Heart right ventricle (tissue), 16 donors: ENCODE measurements at regions not wholly inside any gene's neighbourhood (a gene's known extent, or its start where the extent isn't known, plus 50 kb on each side); places are given as distances from the start of the nearest gene placed in this dataset.

Experiments
- ATAC-seq, 8 donors: fragments of 200-7000 bp; cut with Tn5 transposase; one replicate each; pipeline ENCODE4 v1.9.1; 2020; ENCODE audit warnings: mild to moderate bottlenecking in 8 of 8, moderate library complexity in 8 of 8, moderate number of reproducible peaks in 1 of 8
- DNase-seq, 2 donors: peaks; one replicate each; pipeline ENCODE4 v3.0.0-alpha.2; 2020
- H3K27ac ChIP-seq, 10 donors: fragments of 200-600 bp; sonication (generic) in 2 of 10; one replicate each; pipeline versions ENCODE4 v1.5.0 to v1.8.0; 2020 to 2022; ENCODE audit warnings: mild to moderate bottlenecking in 3 of 10
- H3K27me3 ChIP-seq, 7 donors: fragments of 200-600 bp; one replicate each; pipeline ENCODE4 v1.8.0; 2021 to 2022; ENCODE audit warnings: mild to moderate bottlenecking in 2 of 7
- H3K36me3 ChIP-seq, 9 donors: fragments of 200-600 bp; sonication (generic) in 1 of 9; one replicate each; pipeline versions ENCODE4 v1.5.0 to v1.8.0; 2020 to 2022; ENCODE audit warnings: mild to moderate bottlenecking in 2 of 9
- H3K4me1 ChIP-seq, 9 donors: fragments of 200-600 bp; sonication (generic) in 1 of 9; one replicate each; pipeline versions ENCODE4 v1.5.0 to v1.8.0; 2020 to 2022; ENCODE audit warnings: mild to moderate bottlenecking in 4 of 9
- H3K4me3 ChIP-seq, 10 donors: fragments of 200-600 bp; sonication (generic) in 2 of 10; one replicate each; pipeline versions ENCODE4 v1.5.0 to v1.8.0; 2020 to 2022; ENCODE audit warnings: mild to moderate bottlenecking in 7 of 10, moderate library complexity in 2 of 10
- H3K9me3 ChIP-seq, 11 donors: fragments of 200-600 bp in 10 of 11; sonication (generic) in 2 of 11; one replicate each; pipeline versions ENCODE4 v1.5.0 to v1.8.0; 2013 to 2022; ENCODE audit warnings: mild to moderate bottlenecking in 2 of 11, control low read depth in 1 of 11, moderate library complexity in 1 of 11
- WGBS, 2 donors: extraction: QIAGEN DNeasy Blood & Tissue Kit; methylation state at CpG; one replicate each; pipeline ENCODE4 v1.1.7; 2013; ENCODE audit warnings: inconsistent platforms in 1 of 2; 5-methylcytosine and 5-hydroxymethylcytosine counted together
- intact Hi-C, 10 donors: fragments of 100-400 bp; cut with DNase I; formaldehyde crosslinking; loops; one replicate each; pipeline versions ENCODE4 v1.11.1 to v1.14.2; 2022
- TF ChIP-seq, protein P1 (sequence below), 9 donors: fragments of 200-600 bp; sonication (generic) in 2 of 9; IDR thresholded peaks; one replicate each; pipeline versions ENCODE4 v1.5.0 to v1.8.0; 2021 to 2022; ENCODE audit warnings: antibody characterized with exemption in 9 of 9, mild to moderate bottlenecking in 5 of 9, moderate library complexity in 1 of 9
- donor health status: Arrhythmogenic right ventricular cardiomyopathy.
- donor health status: ischemic (EF 13 %, LVEDD 7.1; RV severe dilation, severe dysfunction).
- donor health status: healthy with polysubstance abuse.
- donor health status: DM: no; HTN: yes; CAD: no.
- donor health status: DM: no; HTN: no; CAD: no.
- donor health status: ischemic (EF 25% LVEDD 6.9; RV normal size, moderate dysfunction).
- donor health status: ischemic (EF 25% LVEDD 5.7; RV mildly dilated, moderate dysfunction).
- donor health status: healthy.
- donor health status: DM: yes; HTN: yes; CAD: no.
- donor health status: Ischemic cardiomyopathy.
- donor health status: ischemic (EF 35%, LVEDD 5.7; RV mildly dilated, moderate dysfunction).
- donor health status: nonischemic (EF 11% LVEDD 7.7; RV severe dilation, severe dysfunction).
- donor health status: DM: yes; HTN: yes; CAD: no.
- donor health status: PGD.
- donor health status: ischemic (EF 29% LVEDD 5.4; RV normal size, mild dysfunction).
- donor health status: nonischemic (EF 23%, LVEDD 6.1; RV moderate dilation, normal function).

DNA sequence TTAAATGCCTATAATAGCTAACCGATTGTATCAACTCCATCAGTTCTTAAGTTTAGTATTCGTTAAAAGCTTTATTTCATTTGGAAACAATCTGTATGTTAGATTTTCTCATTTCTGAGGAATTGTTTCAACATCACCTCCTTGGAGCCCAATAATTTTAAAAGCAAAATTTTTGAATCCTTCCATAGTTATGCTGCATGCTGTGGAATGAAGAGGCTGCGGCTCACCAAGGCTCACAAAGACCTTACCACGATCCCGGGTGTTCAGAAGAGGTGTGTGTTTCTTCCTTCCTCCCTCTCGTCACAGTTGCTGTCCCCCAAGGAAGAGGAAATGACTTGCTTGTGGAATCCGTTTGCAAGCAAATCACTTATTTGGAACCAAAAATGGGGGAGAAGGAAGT lies 143.8 kb downstream of the FGF1 start:
- peaks cover 19 to 74% (median 49%) of the 10 kb centered on the region in 9 donors for H3K4me1 ChIP-seq
- intact Hi-C loops = loop anchor here in 9 of 10 donors (2.0 to 10.0 kb wide), 13 partner anchors 45 to 537 kb away; partner anchors contain the start of gene SPRY4 (in 2 of the 9)
- H3K9me3 ChIP-seq = no peaks in the 10 kb centered on the region
- H3K27me3 ChIP-seq = no peaks in the 10 kb centered on the region
- peak in 4 of 8 donors; percentile 30 to 54 (median 40) for ATAC-seq
- TF ChIP-seq, protein P1, sequence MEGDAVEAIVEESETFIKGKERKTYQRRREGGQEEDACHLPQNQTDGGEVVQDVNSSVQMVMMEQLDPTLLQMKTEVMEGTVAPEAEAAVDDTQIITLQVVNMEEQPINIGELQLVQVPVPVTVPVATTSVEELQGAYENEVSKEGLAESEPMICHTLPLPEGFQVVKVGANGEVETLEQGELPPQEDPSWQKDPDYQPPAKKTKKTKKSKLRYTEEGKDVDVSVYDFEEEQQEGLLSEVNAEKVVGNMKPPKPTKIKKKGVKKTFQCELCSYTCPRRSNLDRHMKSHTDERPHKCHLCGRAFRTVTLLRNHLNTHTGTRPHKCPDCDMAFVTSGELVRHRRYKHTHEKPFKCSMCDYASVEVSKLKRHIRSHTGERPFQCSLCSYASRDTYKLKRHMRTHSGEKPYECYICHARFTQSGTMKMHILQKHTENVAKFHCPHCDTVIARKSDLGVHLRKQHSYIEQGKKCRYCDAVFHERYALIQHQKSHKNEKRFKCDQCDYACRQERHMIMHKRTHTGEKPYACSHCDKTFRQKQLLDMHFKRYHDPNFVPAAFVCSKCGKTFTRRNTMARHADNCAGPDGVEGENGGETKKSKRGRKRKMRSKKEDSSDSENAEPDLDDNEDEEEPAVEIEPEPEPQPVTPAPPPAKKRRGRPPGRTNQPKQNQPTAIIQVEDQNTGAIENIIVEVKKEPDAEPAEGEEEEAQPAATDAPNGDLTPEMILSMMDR (IDR thresholded peaks at IDR 0.05) = no peak
- no peaks in the 10 kb centered on the region for H3K36me3 ChIP-seq
- peak overlapping the region; percentile 65 to 90 (median 78) for H3K27ac ChIP-seq
- WGBS, 2 donors = 50 to 63% methylated on average over 7 of the region's 7 CpGs
- H3K4me3 ChIP-seq = no peak overlapping the region
- no peak for DNase-seq

DNA sequence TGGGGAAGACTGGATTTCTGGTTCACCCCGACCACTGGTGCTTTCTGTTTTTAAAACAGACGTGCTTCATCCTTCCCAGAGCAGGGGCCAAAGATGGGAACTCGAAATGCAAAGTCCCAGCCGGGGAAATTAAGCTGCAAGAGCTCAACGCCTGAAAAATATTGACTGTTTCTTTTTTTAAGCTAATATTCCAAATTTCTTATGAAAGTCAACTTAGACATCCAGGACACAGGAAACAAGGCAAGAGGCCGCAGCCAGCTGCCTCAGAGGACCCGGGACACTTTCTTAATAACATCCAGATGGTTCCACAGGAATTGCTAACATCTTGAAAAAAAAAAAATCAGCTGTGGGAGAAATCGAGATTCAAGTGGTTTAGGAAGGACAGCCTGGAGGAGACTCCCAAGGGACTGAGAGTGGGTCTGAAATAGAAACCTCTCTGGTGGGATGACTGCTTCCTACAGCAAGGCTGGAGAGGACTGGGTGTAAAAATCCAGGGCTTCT lies 144.9 kb downstream of the FGF1 start:
- peak overlapping the region; percentile 54 to 90 (median 78) for H3K27ac ChIP-seq
- H3K36me3 ChIP-seq = no peaks in the 10 kb centered on the region
- TF ChIP-seq, protein P1 (IDR thresholded peaks at IDR 0.05) = no peak
- peak overlapping the region in 1 of 10 donors; percentile 1 for H3K4me3 ChIP-seq
- DNase-seq (peak; percentile 49 to 75), ATAC-seq (peak; percentile 76 to 91 (median 82))
- WGBS, 2 donors = 35 to 45% methylated on average over 8 of the region's 8 CpGs
- H3K9me3 ChIP-seq = peaks cover 0 to 2% (median 0%) of the 10 kb centered on the region in 11 donors
- peaks cover 19 to 71% (median 49%) of the 10 kb centered on the region in 9 donors for H3K4me1 ChIP-seq
- intact Hi-C loops = loop anchor here in 9 of 10 donors (5.0 to 10.0 kb wide), 11 partner anchors 44 to 536 kb away; partner anchors contain the start of gene SPRY4 (in 2 of the 9)
- no peaks in the 10 kb centered on the region for H3K27me3 ChIP-seq

GRCh38 chr5:142539154-142539740 lies 146.6 kb downstream of the FGF1 start:
- H3K36me3 ChIP-seq = no peaks in the 10 kb centered on the region
- DNase-seq (no peak), ATAC-seq (no peak)
- peaks cover 19 to 56% (median 38%) of the 10 kb centered on the region in 9 donors for H3K4me1 ChIP-seq
- TF ChIP-seq, protein P1 (IDR thresholded peaks at IDR 0.05) = no peak
- peaks cover 0 to 19% (median 8%) of the 10 kb centered on the region in 11 donors for H3K9me3 ChIP-seq
- 67% methylated on average over 1 of the region's 1 CpG; no CpG with 5 or more reads in 1 of the 2 donors for WGBS, 2 donors
- H3K27me3 ChIP-seq = no peaks in the 10 kb centered on the region
- H3K27ac ChIP-seq = peak overlapping the region in 2 of 10 donors; percentile 74 to 90
- intact Hi-C loops = loop anchor here in 1 of 10 donors (10.0 kb wide), 1 partner anchor 94 kb away; no protein-coding TSS in a partner anchor
- H3K4me3 ChIP-seq = no peak overlapping the region

DNA sequence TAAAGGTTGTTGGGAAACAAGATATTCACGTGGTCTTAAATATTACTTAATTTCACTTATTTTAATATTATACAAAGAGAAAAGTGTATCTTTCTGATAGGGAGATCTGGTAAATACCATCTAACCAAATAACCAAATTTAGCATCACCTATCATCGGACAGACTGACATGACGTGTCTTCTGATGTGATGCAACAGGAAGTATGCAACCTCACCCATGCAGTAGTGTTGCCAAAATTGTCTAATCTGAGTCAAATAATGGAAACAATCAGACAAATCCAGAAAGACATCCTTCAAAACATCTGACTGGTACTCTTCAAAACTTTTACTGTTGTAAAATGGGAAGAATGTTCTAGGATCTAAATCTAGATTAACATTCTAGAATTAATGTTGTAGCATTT lies 148.0 kb downstream of the FGF1 start:
- peaks cover 0 to 20% (median 8%) of the 10 kb centered on the region in 11 donors for H3K9me3 ChIP-seq
- peak overlapping the region in 3 of 10 donors; percentile 1 to 10 (median 6) for H3K27ac ChIP-seq
- peaks cover 16 to 44% (median 30%) of the 10 kb centered on the region in 9 donors for H3K4me1 ChIP-seq
- TF ChIP-seq, protein P1 (IDR thresholded peaks at IDR 0.05) = no peak
- intact Hi-C loops = loop anchor here in 1 of 10 donors (10.0 kb wide), 1 partner anchor 93 kb away; no protein-coding TSS in a partner anchor
- H3K36me3 ChIP-seq = no peaks in the 10 kb centered on the region
- DNase-seq (no peak), ATAC-seq (peak in 1 of 8 donors; percentile 17)
- no peak overlapping the region for H3K4me3 ChIP-seq
- WGBS, 2 donors = 69 to 73% methylated on average over 3 of the region's 3 CpGs
- no peaks in the 10 kb centered on the region for H3K27me3 ChIP-seq
